22Rv1 (cell line): ENCODE measurements at regions not wholly inside any gene's neighbourhood (a gene's known extent, or its start where the extent isn't known, plus 50 kb on each side); places are given as distances from the start of the nearest gene placed in this dataset.
"Not testable (repeated sequence)": the region's sequence is repeated elsewhere in the genome, so short reads cannot be mapped to it uniquely, and the experiment has no call there.

Source experiments
- CTCF ChIP-seq: fragments of 450-650 bp; IDR thresholded peaks from 2 replicates; pipeline ENCODE4 v1.5.1; 2017; ENCODE audit warnings: mild to moderate bottlenecking
- ZFX ChIP-seq: fragments of 450-650 bp; IDR thresholded peaks from 2 replicates; pipeline ENCODE4 v1.6.1; 2017; ENCODE audit warnings: antibody characterized with exemption, borderline replicate concordance

- not testable (repeated sequence) for TF ChIP-seq CTCF, ZFX
Observed at GRCh38 chr2:122571471-122571870, 816.0 kb downstream of the TSN start.
